HCT116 (cell line): ENCODE measurements at regions not wholly inside any gene's neighbourhood (a gene's known extent, or its start where the extent isn't known, plus 50 kb on each side); places are given as distances from the start of the nearest gene placed in this dataset.

Source experiments
- CTCF ChIP-seq, 3 experiments: fragments of 200-600 bp in 1 of 3; sonication (generic) in 1 of 3; IDR thresholded peaks in 2 of 3; conservative IDR thresholded peaks in 1 of 3; 2 replicates each; pipeline ENCODE4 v1.5.1; 2012 to 2017; ENCODE audit warnings: low read depth in 2 of 3, low read length in 2 of 3, antibody characterized with exemption in 1 of 3, borderline replicate concordance in 1 of 3, control low read depth in 1 of 3, mild to moderate bottlenecking in 1 of 3, mixed read lengths in 1 of 3, mixed run types in 1 of 3, moderate library complexity in 1 of 3; ENCODE audit not compliant: insufficient read depth in 1 of 3
- EZH2 ChIP-seq: fragments of 200-600 bp; sonication (generic); IDR thresholded peaks from 2 replicates; pipeline ENCODE4 v1.6.1; 2017; ENCODE audit warnings: antibody characterized with exemption, mixed run types
- EZH2phosphoT487 ChIP-seq: fragments of 200-600 bp; IDR thresholded peaks from 2 replicates; pipeline ENCODE4 v1.6.1; 2018; ENCODE audit warnings: antibody characterized with exemption, borderline replicate concordance
- POLR2A ChIP-seq: IDR thresholded peaks from 2 replicates; pipeline ENCODE4 v1.7.0; 2011; ENCODE audit warnings: borderline replicate concordance; ENCODE audit not compliant: insufficient read depth, insufficient read length; ENCODE audit errors: extremely low read depth
- POLR2AphosphoS5 ChIP-seq: IDR thresholded peaks from 2 replicates; pipeline ENCODE4 v1.6.1; 2011; ENCODE audit warnings: mild to moderate bottlenecking, low read depth, low read length, moderate library complexity
- SRF ChIP-seq: IDR thresholded peaks from 2 replicates; pipeline ENCODE4 v1.6.1; 2012; ENCODE audit warnings: low read depth
- ZNF274 ChIP-seq: fragments of 200-500 bp; sonication (Bioruptor generic); IDR thresholded peaks from 2 replicates; pipeline ENCODE4 v1.6.1; 2014; ENCODE audit warnings: mild to moderate bottlenecking, low read depth, low read length, inconsistent platforms
- TF ChIP-seq, protein P1 (sequence below): IDR thresholded peaks from 2 replicates; pipeline ENCODE4 v1.6.1; 2012

GRCh38 chr13:54415753-54416366 is 1387.2 kb downstream of the OLFM4 start:
- TF ChIP-seq CTCF (IDR thresholded peaks at IDR 0.05 in 2 of 3, conservative IDR thresholded peaks at IDR 0.05 in 1 of 3; ENCODE audit: borderline replicate concordance in 1 of 3, insufficient read depth in 1 of 3, low read depth in 2 of 3, low read length in 2 of 3) (no peak), ZNF274 (no peak), POLR2AphosphoS5 (no peak), EZH2 (no peak), SRF (no peak), POLR2A (no peak), EZH2phosphoT487 (no peak)
- TF ChIP-seq, protein P1, sequence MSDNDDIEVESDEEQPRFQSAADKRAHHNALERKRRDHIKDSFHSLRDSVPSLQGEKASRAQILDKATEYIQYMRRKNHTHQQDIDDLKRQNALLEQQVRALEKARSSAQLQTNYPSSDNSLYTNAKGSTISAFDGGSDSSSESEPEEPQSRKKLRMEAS, result no peak
